Transverse colon (tissue), 4 donors: ENCODE measurements at regions not wholly inside any gene's neighbourhood (a gene's known extent, or its start where the extent isn't known, plus 50 kb on each side); places are given as distances from the start of the nearest gene placed in this dataset.

Experiments used
- DNase-seq: peaks from one replicate; pipeline ENCODE4 v3.0.0-alpha.2; 2019
- H3K27ac ChIP-seq, 4 donors: fragments of 200-600 bp; sonication (generic); 2 replicates each; pipeline ENCODE4 v1.5.1; 2016 to 2018; ENCODE audit warnings: inconsistent platforms in 4 of 4
- H3K27me3 ChIP-seq: fragments of 200-600 bp; sonication (generic); 2 replicates; pipeline ENCODE4 v1.5.1; 2017; ENCODE audit warnings: inconsistent platforms
- H3K36me3 ChIP-seq, 4 donors: fragments of 200-600 bp; sonication (generic); 2 replicates each; pipeline ENCODE4 v1.5.1; 2017 to 2019; ENCODE audit warnings: inconsistent platforms in 4 of 4
- H3K4me1 ChIP-seq, 4 donors: fragments of 200-600 bp; sonication (generic); 2 replicates each; pipeline ENCODE4 v1.5.1; 2017 to 2020; ENCODE audit warnings: inconsistent platforms in 4 of 4
- H3K4me3 ChIP-seq, 4 donors: fragments of 200-600 bp; sonication (generic); 1 replicate in 1 of 4; 2 replicates in 3 of 4; pipeline versions ENCODE4 v1.5.1 to v1.6.1; 2017 to 2019; ENCODE audit warnings: inconsistent platforms in 4 of 4
- H3K9me3 ChIP-seq, 2 donors: fragments of 200-600 bp; sonication (generic); 2 replicates each; pipeline ENCODE4 v1.5.1; 2017 to 2019; ENCODE audit warnings: inconsistent platforms in 2 of 2
- CTCF ChIP-seq, 5 experiments: fragments of 200-600 bp in 3 of 5; fragments of 450-650 bp in 2 of 5; sonication (generic) in 3 of 5; IDR thresholded peaks; 1 replicate in 2 of 5; 2 replicates in 3 of 5; pipeline ENCODE4 v1.5.1; 2016 to 2017; ENCODE audit warnings: antibody characterized with exemption in 5 of 5, inconsistent platforms in 3 of 5, mild to moderate bottlenecking in 2 of 5, moderate library complexity in 1 of 5
- EP300 ChIP-seq: sonication (generic); formaldehyde crosslinking; IDR thresholded peaks from one replicate; pipeline ENCODE4 v1.6.1; 2017; ENCODE audit warnings: antibody characterized with exemption, low read depth
- POLR2A ChIP-seq: fragments of 450-650 bp; IDR thresholded peaks from one replicate; pipeline ENCODE4 v1.6.1; 2016; ENCODE audit warnings: antibody characterized with exemption, mild to moderate bottlenecking, moderate library complexity
- POLR2AphosphoS5 ChIP-seq, 3 donors: sonication (generic); formaldehyde crosslinking; IDR thresholded peaks; one replicate each; pipeline ENCODE4 v1.6.1; 2016; ENCODE audit warnings: antibody characterized with exemption in 3 of 3
- WGBS, 2 donors: methylation state at CpG; one replicate each; pipeline ENCODE4 v1.1.5; 2018; ENCODE audit warnings: low coverage in 1 of 2; 5-methylcytosine and 5-hydroxymethylcytosine counted together
- in situ Hi-C, 4 donors: fragments of 200-750 bp; cut with MboI; loops; one replicate each; pipeline versions ENCODE4 v1.15.0 to v1.15.1; 2017; ENCODE audit warnings: low sequenced_read_pairs in 3 of 4, low pct_ligation_motif_present in 1 of 4, low pct_unique_long_range_greater_than_20kb in 1 of 4
- intact Hi-C: fragments of 100-400 bp; cut with DNase I; formaldehyde crosslinking; loops from one replicate; pipeline ENCODE4 v1.15.1; 2023; ENCODE audit warnings: low total_unique reads

- DNase-seq, result no peak
- H3K9me3 ChIP-seq, result no peaks in the 10 kb centered on the region
- in situ Hi-C loops (no loop called here), intact Hi-C loops (no loop called here)
- no peaks in the 10 kb centered on the region for H3K4me1 ChIP-seq
- no peaks in the 10 kb centered on the region for H3K36me3 ChIP-seq
- WGBS, 2 donors, result 65 to 73% methylated on average over 3 of the region's 3 CpGs
- no peak overlapping the region for H3K4me3 ChIP-seq
- H3K27ac ChIP-seq, result no peak overlapping the region
- TF ChIP-seq CTCF (IDR thresholded peaks at IDR 0.05) (no peak), POLR2A (no peak), POLR2AphosphoS5 (IDR thresholded peaks at IDR 0.05) (no peak), EP300 (no peak)
- H3K27me3 ChIP-seq, result no peaks in the 10 kb centered on the region
These were observed 200.4 kb upstream of the SORCS1 start for GRCh38 chr10:107364872-107365271.

DNA sequence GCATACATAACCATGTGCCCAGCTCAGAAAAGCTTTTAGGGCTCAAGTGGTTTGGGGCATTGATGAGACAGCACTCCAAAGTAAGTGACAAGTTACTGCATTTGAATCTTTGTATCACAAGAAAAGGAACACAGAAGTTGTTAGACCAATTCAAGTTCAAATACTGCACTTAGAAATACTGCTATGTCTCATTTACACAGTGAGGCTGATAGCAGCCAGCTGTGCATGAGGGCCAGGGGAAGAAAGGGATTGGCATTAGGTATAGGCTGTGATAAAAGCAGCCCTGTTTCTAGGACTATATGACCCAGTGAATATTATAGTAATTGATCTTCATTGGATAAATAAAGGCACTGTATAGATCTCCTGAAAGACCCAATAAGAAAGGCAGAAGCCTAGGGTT, 197.8 kb upstream of the SORCS1 start:
- no peak for DNase-seq
- intact Hi-C loops (no loop called here), in situ Hi-C loops (no loop called here)
- Histone ChIP-seq H3K4me1 (no peaks in the 10 kb centered on the region), H3K36me3 (no peaks in the 10 kb centered on the region), H3K27me3 (no peaks in the 10 kb centered on the region), H3K9me3 (no peaks in the 10 kb centered on the region), H3K27ac (no peak overlapping the region), H3K4me3 (no peak overlapping the region)
- TF ChIP-seq POLR2AphosphoS5 (IDR thresholded peaks at IDR 0.05) (no peak), POLR2A (no peak), EP300 (no peak), CTCF (IDR thresholded peaks at IDR 0.05) (no peak)

DNA sequence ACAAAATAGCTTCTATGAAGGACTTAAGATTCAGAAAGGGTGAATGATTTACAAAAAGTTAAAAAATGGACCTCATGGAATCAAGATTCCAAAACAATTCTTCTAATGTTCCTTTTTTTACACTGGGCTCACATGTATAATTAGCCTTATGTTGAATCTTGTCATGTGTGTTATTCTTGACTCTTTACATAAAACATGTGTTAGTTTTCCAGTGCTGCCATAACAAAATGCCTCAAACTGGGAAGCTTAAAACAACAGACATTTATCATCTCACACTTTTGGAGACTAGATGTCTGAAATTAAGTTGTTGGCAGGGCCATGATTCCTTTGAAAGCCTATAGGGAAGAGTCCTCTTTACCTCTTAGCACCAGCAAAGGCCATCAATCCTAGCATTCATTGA, 192.5 kb upstream of the SORCS1 start:
- no peak for TF ChIP-seq EP300
- TF ChIP-seq POLR2AphosphoS5 (IDR thresholded peaks at IDR 0.05), result no peak
- TF ChIP-seq CTCF (IDR thresholded peaks at IDR 0.05), result no peak
- Histone ChIP-seq H3K9me3 (no peaks in the 10 kb centered on the region), H3K4me3 (no peak overlapping the region), H3K27me3 (no peaks in the 10 kb centered on the region), H3K36me3 (no peaks in the 10 kb centered on the region), H3K4me1 (no peaks in the 10 kb centered on the region), H3K27ac (no peak overlapping the region)
- intact Hi-C loops (no loop called here), in situ Hi-C loops (no loop called here)
- DNase-seq, result no peak

- in situ Hi-C loops, result no loop called here
- WGBS, 2 donors, result 45 to 50% methylated on average over 2 of the region's 2 CpGs
These were observed 191.9 kb upstream of the SORCS1 start for GRCh38 chr10:107356396-107356795.

More at GRCh38 chr10:107356396-107356795, 191.9 kb upstream of the SORCS1 start:
- no peaks in the 10 kb centered on the region for H3K27me3 ChIP-seq
- no peaks in the 10 kb centered on the region for H3K9me3 ChIP-seq
- TF ChIP-seq POLR2AphosphoS5 (IDR thresholded peaks at IDR 0.05), result no peak
- TF ChIP-seq EP300, result no peak
- no peak for TF ChIP-seq POLR2A
- TF ChIP-seq CTCF (IDR thresholded peaks at IDR 0.05), result no peak
- no peaks in the 10 kb centered on the region for H3K4me1 ChIP-seq
- H3K27ac ChIP-seq, result no peak overlapping the region
- DNase-seq, result no peak
- intact Hi-C loops, result no loop called here
- H3K4me3 ChIP-seq, result no peak overlapping the region
- H3K36me3 ChIP-seq, result no peaks in the 10 kb centered on the region
